Hepatocyte (in vitro differentiated cells): ENCODE measurements at regions not wholly inside any gene's neighbourhood (a gene's known extent, or its start where the extent isn't known, plus 50 kb on each side); places are given as distances from the start of the nearest gene placed in this dataset.

Experiments used
- DNase-seq: peaks from one replicate; pipeline ENCODE4 v3.0.0-alpha.2; 2016; ENCODE audit warnings: low spot score
- H2AFZ ChIP-seq: fragments of 200-600 bp; sonication (generic); 2 replicates; pipeline ENCODE4 v1.6.0; 2016; ENCODE audit warnings: antibody characterized with exemption, mild to moderate bottlenecking
- H3K27ac ChIP-seq: fragments of 200-600 bp; sonication (generic); 2 replicates; pipeline ENCODE4 v1.5.1; 2016; ENCODE audit warnings: mild to moderate bottlenecking
- H3K27me3 ChIP-seq: fragments of 200-600 bp; sonication (generic); 2 replicates; pipeline ENCODE4 v1.6.1; 2016
- H3K36me3 ChIP-seq: fragments of 200-600 bp; sonication (generic); replicated peaks from 2 replicates; pipeline ENCODE4 v1.5.1; 2016; ENCODE audit warnings: low read depth; ENCODE audit not compliant: insufficient read depth
- H3K4me1 ChIP-seq: fragments of 200-600 bp; sonication (generic); 2 replicates; pipeline ENCODE4 v1.5.1; 2016; ENCODE audit warnings: mild to moderate bottlenecking, moderate library complexity; ENCODE audit not compliant: insufficient read depth
- H3K4me2 ChIP-seq: fragments of 200-600 bp; sonication (generic); 2 replicates; pipeline ENCODE4 v1.6.0; 2016
- H3K4me3 ChIP-seq: fragments of 200-600 bp; sonication (generic); 2 replicates; pipeline ENCODE4 v1.5.1; 2016; ENCODE audit warnings: mild to moderate bottlenecking
- H3K79me2 ChIP-seq: fragments of 200-600 bp; sonication (generic); 2 replicates; pipeline ENCODE4 v1.6.0; 2017; ENCODE audit warnings: mild to moderate bottlenecking
- H3K9me2 ChIP-seq: fragments of 200-600 bp; sonication (generic); replicated peaks from 2 replicates; pipeline ENCODE4 v1.6.0; 2017; ENCODE audit warnings: mild to moderate bottlenecking; ENCODE audit not compliant: insufficient read depth
- H3K9me3 ChIP-seq: fragments of 200-600 bp; sonication (generic); 2 replicates; pipeline ENCODE4 v1.5.1; 2016; ENCODE audit warnings: low read depth, mild to moderate bottlenecking
- H4K20me1 ChIP-seq: fragments of 200-600 bp; sonication (generic); 2 replicates; pipeline ENCODE4 v1.6.0; 2016; ENCODE audit warnings: mild to moderate bottlenecking; ENCODE audit not compliant: insufficient read depth, poor library complexity, severe bottlenecking
- CTCF ChIP-seq: fragments of 200-600 bp; sonication (generic); IDR thresholded peaks from 2 replicates; pipeline ENCODE4 v1.5.1; 2016; ENCODE audit warnings: antibody characterized with exemption, mild to moderate bottlenecking; ENCODE audit not compliant: poor library complexity
- EZH2 ChIP-seq: fragments of 200-600 bp; sonication (generic); IDR thresholded peaks from 2 replicates; pipeline ENCODE4 v1.6.1; 2016; ENCODE audit warnings: antibody characterized with exemption, mild to moderate bottlenecking, borderline replicate concordance
- EZH2phosphoT487 ChIP-seq: fragments of 200-600 bp; sonication (generic); IDR thresholded peaks from one replicate; pipeline ENCODE4 v1.6.1; 2018; ENCODE audit warnings: antibody characterized with exemption, mild to moderate bottlenecking, low read depth, moderate library complexity; ENCODE audit not compliant: unreplicated experiment, severe bottlenecking
- WGBS: methylation state at CpG from one replicate; pipeline ENCODE4 v1.1.6; 2016; ENCODE audit warnings: low lambda C conversion rate; ENCODE audit errors: missing lambda C conversion rate; 5-methylcytosine and 5-hydroxymethylcytosine counted together

GRCh38 chr6:11878029-11878428, 99.4 kb upstream of the ADTRP start:
- WGBS: 40% methylated on average over 3 of the region's 3 CpGs
- DNase-seq: no peak

GRCh38 chr6:11876934-11877433, 98.4 kb upstream of the ADTRP start:
- no peak overlapping the region for H3K4me2 ChIP-seq

More at GRCh38 chr6:11878029-11878428, 99.4 kb upstream of the ADTRP start:
- Histone ChIP-seq H4K20me1 (no peaks in the 10 kb centered on the region), H2AFZ (no peak overlapping the region), H3K4me2 (peak overlapping the region; percentile 11), H3K36me3 (no peaks in the 10 kb centered on the region), H3K27me3 (no peaks in the 10 kb centered on the region), H3K79me2 (no peaks in the 10 kb centered on the region), H3K9me3 (no peaks in the 10 kb centered on the region), H3K4me3 (no peak overlapping the region), H3K27ac (no peak overlapping the region), H3K9me2 (no peaks in the 10 kb centered on the region), H3K4me1 (peaks cover 5% of the 10 kb centered on the region)
- TF ChIP-seq EZH2: no peak

GRCh38 chr6:11875325-11876109, 96.9 kb upstream of the ADTRP start:
- Histone ChIP-seq H4K20me1 (no peaks in the 10 kb centered on the region), H3K79me2 (no peaks in the 10 kb centered on the region), H3K27me3 (no peaks in the 10 kb centered on the region), H3K4me2 (no peak overlapping the region), H3K4me3 (no peak overlapping the region), H2AFZ (no peak overlapping the region), H3K27ac (no peak overlapping the region), H3K36me3 (no peaks in the 10 kb centered on the region), H3K9me3 (no peaks in the 10 kb centered on the region), H3K4me1 (peaks cover 5% of the 10 kb centered on the region), H3K9me2 (no peaks in the 10 kb centered on the region)
- no peak for DNase-seq
- no peak for TF ChIP-seq EZH2
- TF ChIP-seq EZH2phosphoT487: no peak
- TF ChIP-seq CTCF: no peak
- WGBS: 93% methylated on average over 9 of the region's 9 CpGs

More at GRCh38 chr6:11876934-11877433, 98.4 kb upstream of the ADTRP start:
- Histone ChIP-seq H3K27me3 (no peaks in the 10 kb centered on the region), H3K27ac (no peak overlapping the region), H2AFZ (no peak overlapping the region), H4K20me1 (no peaks in the 10 kb centered on the region), H3K79me2 (no peaks in the 10 kb centered on the region), H3K9me2 (no peaks in the 10 kb centered on the region), H3K9me3 (no peaks in the 10 kb centered on the region), H3K4me1 (peaks cover 5% of the 10 kb centered on the region), H3K4me3 (no peak overlapping the region), H3K36me3 (no peaks in the 10 kb centered on the region)
- 92% methylated on average over 10 of the region's 10 CpGs for WGBS
- no peak for DNase-seq
- TF ChIP-seq CTCF (no peak), EZH2 (no peak), EZH2phosphoT487 (no peak)

- Histone ChIP-seq H3K4me2 (no peak overlapping the region), H3K27ac (no peak overlapping the region)
- no peak for DNase-seq
Measured at GRCh38 chr6:11869672-11870340, 91.2 kb upstream of the ADTRP start.

More at GRCh38 chr6:11869672-11870340, 91.2 kb upstream of the ADTRP start:
- no peaks in the 10 kb centered on the region for H3K4me1 ChIP-seq
- no peaks in the 10 kb centered on the region for H3K9me2 ChIP-seq
- H3K27me3 ChIP-seq: no peaks in the 10 kb centered on the region
- no peak overlapping the region for H3K4me3 ChIP-seq
- no peak for TF ChIP-seq CTCF
- no peak for TF ChIP-seq EZH2
- no peak for TF ChIP-seq EZH2phosphoT487
- no peaks in the 10 kb centered on the region for H4K20me1 ChIP-seq
- no peak overlapping the region for H2AFZ ChIP-seq
- H3K9me3 ChIP-seq: no peaks in the 10 kb centered on the region
- no peaks in the 10 kb centered on the region for H3K36me3 ChIP-seq
- H3K79me2 ChIP-seq: no peaks in the 10 kb centered on the region
- 66% methylated on average over 8 of the region's 8 CpGs for WGBS
